Activated CD8-positive, alpha-beta T cell treated with anti-CD3 and anti-CD28 coated beads, Interleukin-2, amount 10 ng/mL, durations not matched to agents 7 days and 5 days (primary cell): ENCODE measurements at regions not wholly inside any gene's neighbourhood (a gene's known extent, or its start where the extent isn't known, plus 50 kb on each side); places are given as distances from the start of the nearest gene placed in this dataset.
"Not testable (repeated sequence)": the region's sequence is repeated elsewhere in the genome, so short reads cannot be mapped to it uniquely, and the experiment has no call there.

Experiments used
- ATAC-seq: fragments of 150-1000 bp; cut with Tn5 transposase; one replicate; pipeline ENCODE4 v1.10.0; 2021; ENCODE audit warnings: moderate library complexity
- CTCF ChIA-PET: fragments of 350-600 bp; sonication (Branson Sonifier 250); formaldehyde crosslinking; loops from one replicate; lab custom pipeline; 2021; ENCODE audit warnings: antibody characterized with exemption; lab: Charles Lee
- POLR2A ChIA-PET: fragments of 350-600 bp; sonication (Branson Sonifier 250); formaldehyde crosslinking; loops from one replicate; lab custom pipeline; 2021; ENCODE audit warnings: antibody characterized with exemption; lab: Charles Lee
- DNase-seq: peaks from one replicate; pipeline ENCODE4 v3.0.0-alpha.2; 2020
- H3K27ac Mint-ChIP-seq: one replicate; pipeline ENCODE4 v1.8.0; 2021; ENCODE audit warnings: mild to moderate bottlenecking, mixed read lengths
- H3K27me3 Mint-ChIP-seq: one replicate; pipeline ENCODE4 v1.8.0; 2021; ENCODE audit warnings: low read depth, mixed read lengths
- H3K36me3 Mint-ChIP-seq: one replicate; pipeline ENCODE4 v1.8.0; 2021; ENCODE audit warnings: low read depth, mixed read lengths
- H3K4me1 Mint-ChIP-seq: one replicate; pipeline ENCODE4 v1.8.0; 2021; ENCODE audit warnings: low read depth, mixed read lengths
- H3K4me3 Mint-ChIP-seq: one replicate; pipeline ENCODE4 v1.8.0; 2021; ENCODE audit warnings: mild to moderate bottlenecking, mixed read lengths
- H3K9me3 Mint-ChIP-seq: one replicate; pipeline ENCODE4 v1.8.0; 2022; ENCODE audit warnings: mixed read lengths; ENCODE audit not compliant: insufficient read depth

- peaks cover 19% of the 10 kb centered on the region for H3K9me3 Mint-ChIP-seq
- no peaks in the 10 kb centered on the region for H3K27me3 Mint-ChIP-seq
- DNase-seq = no peak
- H3K27ac Mint-ChIP-seq = no peak overlapping the region
- ChIA-PET POLR2A (no interaction called here), CTCF (no interaction called here)
- H3K36me3 Mint-ChIP-seq = no peaks in the 10 kb centered on the region
- ATAC-seq = no peak
- no peak overlapping the region for H3K4me3 Mint-ChIP-seq
- H3K4me1 Mint-ChIP-seq = no peaks in the 10 kb centered on the region
These were observed 690.1 kb upstream of the COX7C start for GRCh38 chr5:85927632-85928031.

DNA sequence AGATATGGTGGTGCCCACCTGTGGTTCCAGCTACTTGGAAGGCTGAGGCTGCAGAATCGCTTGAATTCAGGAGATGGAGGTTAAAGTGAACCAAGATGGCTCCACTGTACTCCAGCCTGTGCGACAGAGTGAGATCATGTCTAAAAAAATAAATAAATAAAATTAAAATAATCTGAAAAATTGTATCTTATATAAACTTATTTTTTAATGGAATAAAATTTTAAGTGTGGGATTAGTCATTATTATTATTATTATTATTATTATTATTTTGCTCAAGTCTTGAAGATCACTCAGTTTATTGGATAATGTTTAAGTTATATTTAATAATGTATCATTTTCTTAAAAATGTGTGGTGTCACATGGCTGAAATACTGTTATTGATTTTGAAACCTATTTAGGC lies 688.0 kb upstream of the COX7C start:
- Mint-ChIP-seq H3K9me3 (peaks cover 15% of the 10 kb centered on the region), H3K27ac (no peak overlapping the region), H3K27me3 (no peaks in the 10 kb centered on the region), H3K36me3 (no peaks in the 10 kb centered on the region), H3K4me3 (no peak overlapping the region), H3K4me1 (no peaks in the 10 kb centered on the region)
- POLR2A ChIA-PET = no interaction called here
- CTCF ChIA-PET = no interaction called here
- no peak for DNase-seq
- ATAC-seq = no peak

DNA sequence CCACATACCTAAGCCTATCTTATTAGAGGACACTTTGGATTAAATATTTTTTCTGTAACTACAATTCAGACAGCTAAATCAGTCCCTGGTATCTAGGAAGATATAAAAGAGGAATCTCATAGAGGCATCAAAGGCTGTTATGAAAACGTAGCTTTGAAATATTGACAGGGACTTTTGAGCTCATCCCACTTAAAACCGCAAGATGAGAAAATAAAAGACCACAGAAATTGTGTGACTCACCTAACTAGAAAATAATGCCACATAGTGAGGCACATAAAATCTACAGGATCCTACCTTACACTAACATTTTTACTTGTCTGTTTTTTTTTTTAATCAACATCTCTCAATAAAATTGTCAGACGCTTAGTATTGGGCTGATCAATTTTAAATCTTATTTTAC lies 686.5 kb upstream of the COX7C start:
- no peak overlapping the region for H3K4me3 Mint-ChIP-seq
- no peak overlapping the region for H3K27ac Mint-ChIP-seq
- CTCF ChIA-PET = no interaction called here

DNA sequence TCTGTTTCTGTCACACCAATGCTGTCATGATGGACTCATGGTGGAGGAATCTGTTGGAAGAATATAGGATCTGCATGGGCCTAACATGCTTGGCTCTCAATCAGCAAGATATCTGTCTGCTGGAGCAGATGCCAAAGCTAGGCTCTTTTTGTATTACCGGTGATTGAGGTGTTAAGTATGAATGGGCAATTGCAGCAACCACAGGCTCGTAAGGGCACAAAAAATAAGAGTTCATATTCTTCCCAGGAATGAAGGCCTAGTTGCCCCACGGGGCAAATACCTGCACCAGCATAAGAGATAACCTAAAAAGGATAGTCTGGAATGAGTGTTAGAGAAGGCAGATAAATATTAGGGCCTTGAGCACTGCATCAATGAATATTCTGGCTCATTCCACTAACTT lies 679.5 kb upstream of the COX7C start:
- no peaks in the 10 kb centered on the region for H3K4me1 Mint-ChIP-seq
- POLR2A ChIA-PET = no interaction called here
- H3K27me3 Mint-ChIP-seq = no peaks in the 10 kb centered on the region
- H3K4me3 Mint-ChIP-seq = no peak overlapping the region
- CTCF ChIA-PET = no interaction called here
- ATAC-seq = no peak
- H3K36me3 Mint-ChIP-seq = no peaks in the 10 kb centered on the region
- DNase-seq = no peak
- H3K9me3 Mint-ChIP-seq = no peaks in the 10 kb centered on the region
- H3K27ac Mint-ChIP-seq = no peak overlapping the region

More for the DNA sequence above, 686.5 kb upstream of the COX7C start:
- Mint-ChIP-seq H3K4me1 (no peaks in the 10 kb centered on the region), H3K27me3 (no peaks in the 10 kb centered on the region), H3K36me3 (no peaks in the 10 kb centered on the region), H3K9me3 (peaks cover 12% of the 10 kb centered on the region)
- no peak for DNase-seq
- POLR2A ChIA-PET = no interaction called here
- ATAC-seq = no peak

- POLR2A ChIA-PET = no interaction called here
- Mint-ChIP-seq H3K27me3 (no peaks in the 10 kb centered on the region), H3K9me3 (peaks cover 6% of the 10 kb centered on the region), H3K4me1 (no peaks in the 10 kb centered on the region), H3K4me3 (no peak overlapping the region), H3K36me3 (no peaks in the 10 kb centered on the region), H3K27ac (no peak overlapping the region)
- CTCF ChIA-PET = no interaction called here
- ATAC-seq (no peak), DNase-seq (no peak)
These were observed 666.0 kb upstream of the COX7C start for GRCh38 chr5:85951707-85952210.

DNA sequence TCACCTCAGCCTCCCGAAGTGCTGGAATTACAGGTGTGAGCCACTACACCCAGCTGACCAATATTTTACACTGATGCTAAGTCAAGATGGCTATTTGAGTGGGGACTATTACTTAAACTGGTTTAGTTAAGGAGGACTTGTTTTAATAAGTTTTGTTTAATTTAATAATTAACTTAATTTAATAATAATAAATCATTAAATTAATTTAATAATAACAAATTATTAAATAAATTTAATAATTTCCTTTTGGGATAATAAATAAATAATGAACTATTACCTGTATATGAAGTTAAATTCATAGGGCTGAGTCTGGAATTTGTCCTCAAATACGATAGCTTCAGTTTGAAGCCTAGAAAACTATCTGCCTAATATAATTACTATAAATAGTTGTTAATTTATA lies 665.1 kb upstream of the COX7C start:
- no peak overlapping the region for H3K4me3 Mint-ChIP-seq
- H3K4me1 Mint-ChIP-seq = no peaks in the 10 kb centered on the region
- DNase-seq = no peak
- ChIA-PET POLR2A (no interaction called here), CTCF (no interaction called here)
- no peaks in the 10 kb centered on the region for H3K27me3 Mint-ChIP-seq
- no peaks in the 10 kb centered on the region for H3K36me3 Mint-ChIP-seq
- peaks cover 6% of the 10 kb centered on the region for H3K9me3 Mint-ChIP-seq
- no peak overlapping the region for H3K27ac Mint-ChIP-seq
- ATAC-seq = no peak

GRCh38 chr5:85967681-85968080 lies 650.1 kb upstream of the COX7C start:
- Mint-ChIP-seq H3K4me1 (no peaks in the 10 kb centered on the region), H3K9me3 (peaks cover 3% of the 10 kb centered on the region), H3K27ac (no peak overlapping the region), H3K4me3 (no peak overlapping the region), H3K36me3 (no peaks in the 10 kb centered on the region), H3K27me3 (no peaks in the 10 kb centered on the region)
- ChIA-PET CTCF (no interaction called here), POLR2A (no interaction called here)
- DNase-seq = no peak
- ATAC-seq = no peak

GRCh38 chr5:85972539-85972938 lies 645.2 kb upstream of the COX7C start:
- no peak for DNase-seq
- ChIA-PET CTCF (no interaction called here), POLR2A (no interaction called here)
- H3K27me3 Mint-ChIP-seq = no peaks in the 10 kb centered on the region
- H3K9me3 Mint-ChIP-seq = no peaks in the 10 kb centered on the region
- H3K27ac Mint-ChIP-seq = no peak overlapping the region
- no peak for ATAC-seq
- H3K4me1 Mint-ChIP-seq = no peaks in the 10 kb centered on the region
- H3K36me3 Mint-ChIP-seq = no peaks in the 10 kb centered on the region
- no peak overlapping the region for H3K4me3 Mint-ChIP-seq

- no peak overlapping the region for H3K27ac Mint-ChIP-seq
- H3K9me3 Mint-ChIP-seq = peaks cover 5% of the 10 kb centered on the region
- ATAC-seq (no peak), DNase-seq (no peak)
- H3K36me3 Mint-ChIP-seq = no peaks in the 10 kb centered on the region
- CTCF ChIA-PET = no interaction called here
- H3K27me3 Mint-ChIP-seq = no peaks in the 10 kb centered on the region
- H3K4me3 Mint-ChIP-seq = no peak overlapping the region
- POLR2A ChIA-PET = no interaction called here
- H3K4me1 Mint-ChIP-seq = no peaks in the 10 kb centered on the region
These were observed 632.6 kb upstream of the COX7C start for GRCh38 chr5:85985167-85985566.

- CTCF ChIA-PET = no interaction called here
- peaks cover 11% of the 10 kb centered on the region for H3K9me3 Mint-ChIP-seq
These were observed 626.7 kb upstream of the COX7C start for GRCh38 chr5:85990998-85991397.

GRCh38 chr5:85994653-85995052 lies 623.1 kb upstream of the COX7C start:
- H3K9me3 Mint-ChIP-seq = peaks cover 10% of the 10 kb centered on the region
- ATAC-seq, H3K4me3 Mint-ChIP-seq, H3K27me3 Mint-ChIP-seq, H3K36me3 Mint-ChIP-seq, H3K27ac Mint-ChIP-seq, DNase-seq, H3K4me1 Mint-ChIP-seq, POLR2A ChIA-PET, CTCF ChIA-PET: not testable (repeated sequence)

More at GRCh38 chr5:85990998-85991397, 626.7 kb upstream of the COX7C start:
- Mint-ChIP-seq H3K4me1 (no peaks in the 10 kb centered on the region), H3K27me3 (no peaks in the 10 kb centered on the region), H3K36me3 (no peaks in the 10 kb centered on the region), H3K4me3 (no peak overlapping the region), H3K27ac (no peak overlapping the region)
- POLR2A ChIA-PET = no interaction called here
- no peak for ATAC-seq
- no peak for DNase-seq

- Mint-ChIP-seq H3K27ac (no peak overlapping the region), H3K4me1 (no peaks in the 10 kb centered on the region), H3K9me3 (peaks cover 7% of the 10 kb centered on the region), H3K36me3 (no peaks in the 10 kb centered on the region), H3K4me3 (no peak overlapping the region), H3K27me3 (no peaks in the 10 kb centered on the region)
- ChIA-PET POLR2A (no interaction called here), CTCF (no interaction called here)
- ATAC-seq (no peak), DNase-seq (no peak)
These were observed 619.1 kb upstream of the COX7C start for GRCh38 chr5:85998656-85999055.

- no peak for ATAC-seq
- Mint-ChIP-seq H3K27me3 (no peaks in the 10 kb centered on the region), H3K4me1 (no peaks in the 10 kb centered on the region), H3K4me3 (no peak overlapping the region), H3K9me3 (peaks cover 12% of the 10 kb centered on the region), H3K27ac (no peak overlapping the region), H3K36me3 (no peaks in the 10 kb centered on the region)
- ChIA-PET CTCF (no interaction called here), POLR2A (no interaction called here)
- DNase-seq = no peak
These were observed 609.4 kb upstream of the COX7C start for GRCh38 chr5:86008293-86008692.
